ENCODE measurements at regions not wholly inside any gene's neighbourhood (a gene's known extent, or its start where the extent isn't known, plus 50 kb on each side); places are given as distances from the start of the nearest gene placed in this dataset.

- Histone ChIP-seq H3K18ac (ENCODE audit: extremely low read depth, low read length) (no peak overlapping the region), H3K23ac (ENCODE audit: insufficient read length) (no peak overlapping the region), H3K4me3 (ENCODE audit: extremely low read depth in 1 of 4, insufficient read depth in 2 of 4, low read depth in 3 of 4, low read length in 4 of 4) (no peak overlapping the region), H2BK15ac (ENCODE audit: low read length) (no peak overlapping the region), H3K4me2 (ENCODE audit: insufficient read depth in 1 of 2, low read depth in 2 of 2, low read length in 2 of 2) (no peak overlapping the region), H3K27ac (ENCODE audit: low read depth, low read length) (no peak overlapping the region), H4K5ac (ENCODE audit: insufficient read length, low read depth, low read length) (no peak overlapping the region), H3K9me3 (ENCODE audit: insufficient read depth in 2 of 2, low read depth in 1 of 2, low read length in 1 of 2) (no peaks in the 10 kb centered on the region), H3K14ac (ENCODE audit: insufficient read length) (no peak overlapping the region), H3K36me3 (ENCODE audit: control insufficient read depth in 2 of 4, insufficient read depth in 4 of 4, low read length in 3 of 4) (no peaks in the 10 kb centered on the region), H3K79me2 (ENCODE audit: control insufficient read depth in 1 of 2, insufficient read depth in 2 of 2, low read length in 2 of 2) (no peaks in the 10 kb centered on the region), H4K8ac (ENCODE audit: extremely low read depth, insufficient read depth, low read length) (no peak overlapping the region), H2AK5ac (ENCODE audit: low read depth, low read length) (no peak overlapping the region), H3K4me1 (replicated peaks in 1 of 4; ENCODE audit: control insufficient read depth in 3 of 4, insufficient read depth in 4 of 4, low read length in 3 of 4) (peaks cover 0 to 4% (median 0%) of the 10 kb centered on the region in 4 experiments; a peak in 1 of 7 replicates), H3K79me1 (ENCODE audit: low read depth, low read length) (no peaks in the 10 kb centered on the region), H3K23me2 (ENCODE audit: low read depth, low read length) (no peaks in the 10 kb centered on the region; the same call in 1 of the 2 replicates), H3K56ac (replicated peaks; ENCODE audit: insufficient read length, low read depth, low read length) (no peak overlapping the region), H2BK120ac (replicated peaks; ENCODE audit: low read depth, low read length) (no peak overlapping the region), H3K4ac (replicated peaks; ENCODE audit: insufficient read length, low read depth, low read length) (no peak overlapping the region), H2BK20ac (ENCODE audit: low read length) (no peak overlapping the region), H2BK12ac (ENCODE audit: low read depth, low read length) (no peak overlapping the region), H4K20me1 (replicated peaks in 1 of 2; ENCODE audit: control insufficient read depth in 1 of 2, insufficient read depth in 2 of 2, low read length in 2 of 2) (no peaks in the 10 kb centered on the region), H2BK5ac (ENCODE audit: low read depth, low read length) (no peak overlapping the region), H4K91ac (replicated peaks; ENCODE audit: insufficient read length, low read length) (no peak overlapping the region), H3K9ac (replicated peaks in 1 of 4; ENCODE audit: extremely low read depth in 1 of 4, low read depth in 3 of 4, low read length in 3 of 4) (no peak overlapping the region), H2AFZ (ENCODE audit: low read length) (no peak overlapping the region), H3K27me3 (replicated peaks in 1 of 4; ENCODE audit: control insufficient read depth in 3 of 4, extremely low read depth in 1 of 4, insufficient read depth in 3 of 4, low read length in 3 of 4) (no peaks in the 10 kb centered on the region)
- TF ChIP-seq RAD21 (IDR thresholded peaks at IDR 0.05 in 1 of 2, conservative IDR thresholded peaks at IDR 0.05 in 1 of 2; ENCODE audit: low read depth in 2 of 2, low read length in 2 of 2) (no peak), JUN (IDR thresholded peaks at IDR 0.05; ENCODE audit: low read depth, low read length) (no peak), YY1 (IDR thresholded peaks at IDR 0.05; ENCODE audit: low read depth, low read length) (no peak), KDM5A (IDR thresholded peaks at IDR 0.05; ENCODE audit: low read length) (no peak), PHF8 (conservative IDR thresholded peaks at IDR 0.05; ENCODE audit: low read depth, low read length) (no peak), BACH1 (IDR thresholded peaks at IDR 0.05; ENCODE audit: low read length) (peak; percentile 69), USF2 (IDR thresholded peaks at IDR 0.05; ENCODE audit: low read length) (no peak)
- ChIA-PET POLR2A (ENCODE audit: partially characterized antibody) (interaction anchor here (0.6 kb wide), 1 partner anchor 411 kb away, joined by 3 read pairs; no protein-coding TSS in a partner anchor), CTCF (ENCODE audit: partially characterized antibody) (interaction anchor here (0.6 to 1.4 kb wide), 4 partner anchors 10 to 393 kb away, joined by 3 to 6 read pairs (median 3); no protein-coding TSS in a partner anchor)
- DNase-seq (ENCODE audit: low read depth in 1 of 2, low spot score in 2 of 2) (no peak), FAIRE-seq (peak; percentile 28)
- WGBS, 2 experiments (ENCODE audit: extremely low coverage in 1 of 2, insufficient coverage in 1 of 2, insufficient read length in 1 of 2, insufficient replicate concordance in 2 of 2, low coverage in 1 of 2, low lambda C conversion rate in 2 of 2, missing lambda C conversion rate in 1 of 2): 90% methylated on average over 3 of the region's 3 CpGs; no CpG with 5 or more reads in 1 of the 2 experiments
These were observed 238.0 kb upstream of the MAN1A1 start for GRCh38 chr6:119587537-119587936.
